ENCODE measurements at regions not wholly inside any gene's neighbourhood (a gene's known extent, or its start where the extent isn't known, plus 50 kb on each side); places are given as distances from the start of the nearest gene placed in this dataset.
"Not testable (repeated sequence)": the region's sequence is repeated elsewhere in the genome, so short reads cannot be mapped to it uniquely, and the experiment has no call there.

DNA sequence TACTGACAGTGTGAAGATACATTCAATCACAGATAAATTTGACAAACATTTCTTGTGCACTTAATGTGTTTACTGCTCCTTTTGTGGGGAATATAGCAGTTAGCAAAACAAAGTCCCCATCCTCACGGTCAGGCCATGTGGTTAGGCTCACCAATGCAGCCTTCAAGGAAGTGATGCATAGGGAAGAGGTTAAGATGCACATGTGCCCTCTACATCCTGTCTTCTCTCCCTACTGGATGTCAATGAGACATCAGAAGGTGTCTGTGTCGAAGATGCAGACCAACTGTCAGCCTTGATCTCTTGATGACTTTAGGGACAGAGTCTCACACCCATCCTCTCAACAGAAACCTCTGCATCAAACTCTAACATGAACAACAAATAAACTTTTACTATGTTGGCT lies 78.7 kb downstream of the FH start:
- Histone ChIP-seq H3K36me3 (ENCODE audit: control insufficient read depth in 4 of 4, insufficient read depth in 4 of 4, low read length in 4 of 4) (no peaks in the 10 kb centered on the region), H3K9ac (ENCODE audit: insufficient read depth in 1 of 2, low read length in 2 of 2) (no peak overlapping the region), H3K27ac (ENCODE audit: low read depth in 1 of 2, low read length in 1 of 2) (no peak overlapping the region), H3K4me1 (ENCODE audit: control insufficient read depth in 5 of 5, insufficient read depth in 5 of 5, low read length in 5 of 5) (no peaks in the 10 kb centered on the region), H3K9me3 (ENCODE audit: control insufficient read depth in 4 of 4, insufficient read depth in 3 of 4, low read length in 3 of 4) (peaks cover 0 to 2% (median 0%) of the 10 kb centered on the region in 4 donors), H3K4me3 (no peak overlapping the region), H3K27me3 (ENCODE audit: control insufficient read depth in 3 of 3, insufficient read depth in 3 of 3, low read length in 2 of 3) (no peaks in the 10 kb centered on the region)
- no peak for ATAC-seq (ENCODE audit: insufficient read depth, low FRiP score)
- DNase-seq: no peak
- WGBS, 2 donors: 35 to 36% methylated on average over 2 of the region's 2 CpGs
- TF ChIP-seq, protein P1, sequence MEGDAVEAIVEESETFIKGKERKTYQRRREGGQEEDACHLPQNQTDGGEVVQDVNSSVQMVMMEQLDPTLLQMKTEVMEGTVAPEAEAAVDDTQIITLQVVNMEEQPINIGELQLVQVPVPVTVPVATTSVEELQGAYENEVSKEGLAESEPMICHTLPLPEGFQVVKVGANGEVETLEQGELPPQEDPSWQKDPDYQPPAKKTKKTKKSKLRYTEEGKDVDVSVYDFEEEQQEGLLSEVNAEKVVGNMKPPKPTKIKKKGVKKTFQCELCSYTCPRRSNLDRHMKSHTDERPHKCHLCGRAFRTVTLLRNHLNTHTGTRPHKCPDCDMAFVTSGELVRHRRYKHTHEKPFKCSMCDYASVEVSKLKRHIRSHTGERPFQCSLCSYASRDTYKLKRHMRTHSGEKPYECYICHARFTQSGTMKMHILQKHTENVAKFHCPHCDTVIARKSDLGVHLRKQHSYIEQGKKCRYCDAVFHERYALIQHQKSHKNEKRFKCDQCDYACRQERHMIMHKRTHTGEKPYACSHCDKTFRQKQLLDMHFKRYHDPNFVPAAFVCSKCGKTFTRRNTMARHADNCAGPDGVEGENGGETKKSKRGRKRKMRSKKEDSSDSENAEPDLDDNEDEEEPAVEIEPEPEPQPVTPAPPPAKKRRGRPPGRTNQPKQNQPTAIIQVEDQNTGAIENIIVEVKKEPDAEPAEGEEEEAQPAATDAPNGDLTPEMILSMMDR (IDR thresholded peaks at IDR 0.05; ENCODE audit: control extremely low read depth, extremely low read depth): no peak

DNA sequence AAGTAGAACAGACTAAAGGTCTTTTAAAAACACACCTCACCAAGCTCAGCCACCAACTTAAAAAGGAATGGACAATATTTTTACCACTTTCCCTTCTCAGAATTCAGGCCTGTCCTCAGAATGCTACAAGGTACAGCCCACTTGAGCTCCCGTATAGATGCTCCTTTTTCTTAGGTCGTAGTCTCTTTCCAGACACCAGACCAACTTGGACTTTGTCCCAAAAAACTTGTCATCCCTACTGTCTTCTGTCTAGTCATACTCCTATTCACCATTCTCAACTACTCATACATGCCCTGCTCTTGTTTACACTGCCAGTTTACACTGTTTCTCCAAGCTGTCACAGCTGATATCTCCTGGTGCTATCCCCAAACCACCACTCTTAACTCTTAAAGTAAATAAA lies 80.9 kb downstream of the FH start:
- ATAC-seq (ENCODE audit: insufficient read depth, low FRiP score); H3K4me3 ChIP-seq; DNase-seq; H3K4me1 ChIP-seq (ENCODE audit: control insufficient read depth in 5 of 5, insufficient read depth in 5 of 5, low read length in 5 of 5); H3K27ac ChIP-seq (ENCODE audit: low read depth in 1 of 2, low read length in 1 of 2); H3K9ac ChIP-seq (ENCODE audit: insufficient read depth in 1 of 2, low read length in 2 of 2); H3K9me3 ChIP-seq (ENCODE audit: control insufficient read depth in 4 of 4, insufficient read depth in 3 of 4, low read length in 3 of 4); H3K36me3 ChIP-seq (ENCODE audit: control insufficient read depth in 4 of 4, insufficient read depth in 4 of 4, low read length in 4 of 4); H3K27me3 ChIP-seq (ENCODE audit: control insufficient read depth in 3 of 3, insufficient read depth in 3 of 3, low read length in 2 of 3): not testable (repeated sequence)
- 82 to 91% methylated on average over 2 of the region's 2 CpGs for whole genome bisulfite sequencing, 2 donors

- Histone ChIP-seq H3K9ac (ENCODE audit: insufficient read depth in 1 of 2, low read length in 2 of 2) (no peak overlapping the region), H3K27ac (ENCODE audit: low read depth in 1 of 2, low read length in 1 of 2) (no peak overlapping the region), H3K4me3 (no peak overlapping the region), H3K4me1 (ENCODE audit: control insufficient read depth in 5 of 5, insufficient read depth in 5 of 5, low read length in 5 of 5) (no peaks in the 10 kb centered on the region), H3K9me3 (ENCODE audit: control insufficient read depth in 4 of 4, insufficient read depth in 3 of 4, low read length in 3 of 4) (peaks cover 0 to 2% (median 0%) of the 10 kb centered on the region in 4 donors), H3K36me3 (ENCODE audit: control insufficient read depth in 4 of 4, insufficient read depth in 4 of 4, low read length in 4 of 4) (no peaks in the 10 kb centered on the region), H3K27me3 (ENCODE audit: control insufficient read depth in 3 of 3, insufficient read depth in 3 of 3, low read length in 2 of 3) (no peaks in the 10 kb centered on the region)
- whole genome bisulfite sequencing, 2 donors: 77 to 86% methylated on average over 4 of the region's 4 CpGs
- DNase-seq (no peak), ATAC-seq (ENCODE audit: insufficient read depth, low FRiP score) (no peak)
- TF ChIP-seq, protein P1 (IDR thresholded peaks at IDR 0.05; ENCODE audit: control extremely low read depth, extremely low read depth): no peak
Measured at GRCh38 chr1:241432241-241432640, 75.2 kb upstream of the RGS7 start.

DNA sequence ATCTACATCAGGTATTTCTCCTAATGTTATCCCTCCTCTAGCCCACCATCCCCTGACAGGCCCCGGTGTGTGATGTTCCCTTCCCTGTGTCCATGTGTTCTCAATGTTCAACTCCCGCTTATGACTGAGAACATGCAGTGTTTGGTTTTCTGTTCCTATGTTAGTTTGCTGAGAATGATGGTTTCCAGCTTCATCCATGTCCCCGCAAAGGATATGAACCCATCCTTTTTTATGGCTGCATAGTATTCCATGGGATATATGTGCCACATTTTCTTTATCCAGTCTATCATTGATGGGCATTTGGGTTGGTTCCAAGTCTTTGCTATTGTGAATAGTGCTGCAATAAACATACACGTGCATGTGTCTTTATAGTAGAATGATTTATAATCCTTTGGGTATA lies 68.1 kb upstream of the RGS7 start:
- 86 to 87% methylated on average over 4 of the region's 4 CpGs for WGBS, 2 donors
- H3K27ac ChIP-seq (ENCODE audit: low read depth in 1 of 2, low read length in 1 of 2); H3K9ac ChIP-seq (ENCODE audit: insufficient read depth in 1 of 2, low read length in 2 of 2); H3K4me1 ChIP-seq (ENCODE audit: control insufficient read depth in 5 of 5, insufficient read depth in 5 of 5, low read length in 5 of 5); H3K36me3 ChIP-seq (ENCODE audit: control insufficient read depth in 4 of 4, insufficient read depth in 4 of 4, low read length in 4 of 4); H3K4me3 ChIP-seq; DNase-seq; ATAC-seq (ENCODE audit: insufficient read depth, low FRiP score); H3K9me3 ChIP-seq (ENCODE audit: control insufficient read depth in 4 of 4, insufficient read depth in 3 of 4, low read length in 3 of 4): not testable (repeated sequence)
- H3K27me3 ChIP-seq (ENCODE audit: control insufficient read depth in 3 of 3, insufficient read depth in 3 of 3, low read length in 2 of 3): peaks cover 0 to 19% (median 16%) of the 10 kb centered on the region in 3 donors
